Activated T-cell treated with anti-CD3 and anti-CD28 coated beads, Interleukin-2, amount 50 U/mL, for 24 hours (primary cell): ENCODE measurements at regions not wholly inside any gene's neighbourhood (a gene's known extent, or its start where the extent isn't known, plus 50 kb on each side); places are given as distances from the start of the nearest gene placed in this dataset.

Experiments used
- DNase-seq: peaks from one replicate; pipeline ENCODE4 v3.0.0-alpha.2; 2020
- H3K27ac Mint-ChIP-seq: 2 replicates; pipeline ENCODE4 v1.8.0; 2020; ENCODE audit warnings: mild to moderate bottlenecking, mixed read lengths
- H3K27me3 Mint-ChIP-seq: 2 replicates; pipeline ENCODE4 v1.8.0; 2020; ENCODE audit warnings: mixed read lengths
- H3K36me3 Mint-ChIP-seq: 2 replicates; pipeline ENCODE4 v1.8.0; 2020; ENCODE audit warnings: low read depth, mixed read lengths
- H3K4me1 Mint-ChIP-seq: 2 replicates; pipeline ENCODE4 v1.8.0; 2020; ENCODE audit warnings: low read depth, mixed read lengths
- H3K4me3 Mint-ChIP-seq: 2 replicates; pipeline ENCODE4 v1.8.0; 2020; ENCODE audit warnings: mild to moderate bottlenecking, moderate library complexity, mixed read lengths
- H3K9me3 Mint-ChIP-seq: 2 replicates; pipeline ENCODE4 v1.8.0; 2020; ENCODE audit warnings: mixed read lengths

DNA sequence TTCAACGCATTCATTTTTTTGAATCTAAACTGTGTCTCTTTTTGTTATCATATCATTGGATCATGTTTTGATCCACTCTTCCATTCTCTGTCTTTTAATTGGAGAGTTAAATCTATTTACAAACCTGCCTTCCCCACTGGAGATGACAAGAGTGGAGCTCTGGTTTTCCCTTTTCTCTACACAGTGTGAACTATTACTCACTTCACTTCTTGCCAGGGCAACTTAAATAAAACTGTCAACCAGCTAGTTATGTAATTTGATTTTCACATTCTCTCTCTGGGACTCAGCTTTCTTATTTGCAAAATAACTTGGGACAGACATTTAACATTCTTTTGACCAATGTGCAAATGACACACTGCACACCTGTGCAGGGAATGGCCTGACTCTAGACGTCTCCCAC, 230.8 kb upstream of the CST7 start:
- H3K36me3 Mint-ChIP-seq: no peaks in the 10 kb centered on the region
- DNase-seq: no peak
- H3K4me1 Mint-ChIP-seq: no peaks in the 10 kb centered on the region
- H3K4me3 Mint-ChIP-seq: no peak overlapping the region
- H3K9me3 Mint-ChIP-seq: peaks cover 9% of the 10 kb centered on the region
- peaks cover 14% of the 10 kb centered on the region for H3K27me3 Mint-ChIP-seq
- no peak overlapping the region for H3K27ac Mint-ChIP-seq

DNA sequence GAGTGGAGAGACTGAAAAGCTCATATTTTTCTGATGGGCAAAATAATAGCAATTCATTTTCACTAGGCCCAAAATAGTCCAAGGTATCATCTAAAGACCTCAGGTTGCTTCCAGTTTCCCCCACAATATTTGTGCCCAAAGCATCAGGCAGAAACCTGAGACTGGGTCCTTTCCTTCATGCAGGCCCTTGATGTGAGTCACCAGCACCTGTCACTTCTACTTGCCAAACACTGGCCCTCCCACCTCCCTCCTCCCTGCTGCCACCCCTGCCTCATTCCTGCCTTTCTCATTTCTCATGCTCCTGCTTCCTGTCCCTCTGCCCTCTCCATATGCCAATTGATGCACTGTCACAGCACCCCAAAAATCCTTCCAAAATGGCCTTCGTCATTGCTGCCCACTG, 230.4 kb upstream of the CST7 start:
- Mint-ChIP-seq H3K36me3 (no peaks in the 10 kb centered on the region), H3K9me3 (peaks cover 6% of the 10 kb centered on the region), H3K27me3 (peaks cover 13% of the 10 kb centered on the region), H3K4me1 (no peaks in the 10 kb centered on the region), H3K4me3 (no peak overlapping the region), H3K27ac (no peak overlapping the region)
- no peak for DNase-seq

DNA sequence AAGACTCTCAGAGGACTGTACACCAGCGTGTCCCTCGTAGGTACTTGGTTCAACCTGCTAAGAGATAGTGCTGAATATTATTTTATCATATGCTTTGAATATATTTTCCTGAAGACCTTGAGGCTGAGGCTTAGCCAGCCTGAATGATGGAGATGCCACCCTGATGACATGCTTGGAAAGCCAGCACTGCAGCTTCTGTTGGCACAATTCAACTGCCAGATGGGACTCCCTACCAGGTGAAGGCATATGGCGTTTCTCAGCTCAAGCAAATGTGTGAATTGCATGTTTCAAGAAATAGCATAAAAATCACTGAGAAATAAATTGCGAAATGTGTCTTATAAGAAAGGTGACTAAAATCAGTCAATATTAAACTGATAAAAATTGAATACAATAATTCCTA, 228.1 kb upstream of the CST7 start:
- no peak overlapping the region for H3K4me3 Mint-ChIP-seq
- H3K27ac Mint-ChIP-seq: no peak overlapping the region
- H3K9me3 Mint-ChIP-seq: no peaks in the 10 kb centered on the region
- no peaks in the 10 kb centered on the region for H3K36me3 Mint-ChIP-seq
- H3K27me3 Mint-ChIP-seq: peaks cover 16% of the 10 kb centered on the region
- DNase-seq: no peak
- H3K4me1 Mint-ChIP-seq: no peaks in the 10 kb centered on the region

DNA sequence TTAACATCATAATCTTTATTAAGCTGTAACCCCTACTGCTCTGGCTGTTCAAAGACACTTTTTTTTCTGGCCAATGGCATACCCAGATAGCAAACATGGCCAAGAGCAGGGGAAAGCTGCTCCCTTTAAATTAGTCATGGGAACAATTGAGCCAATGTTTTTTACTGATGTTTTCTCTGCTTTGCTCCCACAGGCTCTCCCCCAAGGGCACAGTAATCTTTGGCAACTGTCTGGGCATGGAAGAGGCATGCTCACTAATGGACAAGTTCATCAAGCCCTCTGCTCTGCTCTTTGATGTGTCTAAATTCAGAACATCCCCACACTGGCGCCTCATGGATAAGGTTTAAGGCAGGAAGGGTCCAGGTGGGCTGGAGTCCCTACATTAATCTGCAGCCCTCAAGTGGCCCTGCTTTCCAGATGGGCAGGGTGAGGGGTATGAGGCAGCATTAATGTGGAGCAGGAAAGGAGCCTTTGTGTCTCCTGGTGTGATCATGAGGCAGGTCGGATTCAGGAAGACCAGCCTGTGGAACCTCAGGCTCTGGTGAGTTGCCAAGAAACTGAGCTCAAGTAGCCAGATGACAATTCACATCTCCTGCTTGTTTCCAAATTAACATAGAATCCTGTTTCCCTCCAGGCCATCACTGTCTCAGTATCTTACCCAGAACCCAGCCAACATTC, 227.0 kb upstream of the CST7 start:
- no peak for DNase-seq
- H3K36me3 Mint-ChIP-seq: no peaks in the 10 kb centered on the region
- H3K9me3 Mint-ChIP-seq: no peaks in the 10 kb centered on the region
- no peak overlapping the region for H3K27ac Mint-ChIP-seq
- H3K4me1 Mint-ChIP-seq: no peaks in the 10 kb centered on the region
- no peak overlapping the region for H3K4me3 Mint-ChIP-seq
- H3K27me3 Mint-ChIP-seq: peaks cover 16% of the 10 kb centered on the region

DNA sequence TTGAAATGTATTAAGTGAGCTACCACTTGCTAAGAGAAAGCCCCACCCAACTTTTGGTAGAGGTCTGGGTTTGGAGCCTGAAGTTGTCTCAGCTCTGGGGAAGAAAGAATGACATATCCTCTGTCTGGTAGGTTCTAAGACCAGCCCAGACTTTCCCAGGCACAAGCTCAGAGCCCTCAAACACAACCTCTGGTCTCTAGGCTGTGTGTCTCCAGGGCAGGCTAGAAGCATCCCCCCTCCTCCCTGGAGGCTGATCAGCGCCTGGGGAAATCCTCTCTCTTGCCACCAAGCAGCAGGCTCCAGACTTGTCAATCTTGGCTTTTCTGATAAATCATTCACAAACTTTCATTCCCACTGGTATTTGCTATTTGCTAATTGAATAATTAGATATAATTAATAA, 226.5 kb upstream of the CST7 start:
- no peaks in the 10 kb centered on the region for H3K36me3 Mint-ChIP-seq
- DNase-seq: no peak
- peaks cover 16% of the 10 kb centered on the region for H3K27me3 Mint-ChIP-seq
- H3K9me3 Mint-ChIP-seq: no peaks in the 10 kb centered on the region
- H3K4me3 Mint-ChIP-seq: no peak overlapping the region
- no peak overlapping the region for H3K27ac Mint-ChIP-seq
- H3K4me1 Mint-ChIP-seq: no peaks in the 10 kb centered on the region

DNA sequence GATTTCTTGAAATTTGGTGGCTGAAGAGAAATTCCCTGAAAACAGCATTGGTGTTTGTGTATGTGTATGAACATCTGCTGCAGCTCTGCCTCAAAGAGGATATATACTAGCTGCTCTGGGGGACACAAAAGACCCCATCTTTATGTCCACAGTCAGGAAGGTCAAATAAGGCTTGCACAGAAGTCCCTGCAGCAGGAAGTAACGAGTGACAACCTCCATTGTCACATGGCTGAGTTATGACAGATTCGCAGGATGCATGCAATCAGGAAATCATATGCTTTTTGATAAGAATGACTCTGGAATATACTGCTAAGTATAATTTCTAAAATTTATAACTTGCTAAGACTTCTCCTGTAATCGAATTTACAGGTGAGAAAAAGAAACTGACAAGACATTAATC, 225.9 kb upstream of the CST7 start:
- no peak overlapping the region for H3K27ac Mint-ChIP-seq
- H3K4me3 Mint-ChIP-seq: no peak overlapping the region
- no peaks in the 10 kb centered on the region for H3K36me3 Mint-ChIP-seq
- peaks cover 16% of the 10 kb centered on the region for H3K27me3 Mint-ChIP-seq
- H3K9me3 Mint-ChIP-seq: no peaks in the 10 kb centered on the region
- H3K4me1 Mint-ChIP-seq: no peaks in the 10 kb centered on the region
- no peak for DNase-seq

DNA sequence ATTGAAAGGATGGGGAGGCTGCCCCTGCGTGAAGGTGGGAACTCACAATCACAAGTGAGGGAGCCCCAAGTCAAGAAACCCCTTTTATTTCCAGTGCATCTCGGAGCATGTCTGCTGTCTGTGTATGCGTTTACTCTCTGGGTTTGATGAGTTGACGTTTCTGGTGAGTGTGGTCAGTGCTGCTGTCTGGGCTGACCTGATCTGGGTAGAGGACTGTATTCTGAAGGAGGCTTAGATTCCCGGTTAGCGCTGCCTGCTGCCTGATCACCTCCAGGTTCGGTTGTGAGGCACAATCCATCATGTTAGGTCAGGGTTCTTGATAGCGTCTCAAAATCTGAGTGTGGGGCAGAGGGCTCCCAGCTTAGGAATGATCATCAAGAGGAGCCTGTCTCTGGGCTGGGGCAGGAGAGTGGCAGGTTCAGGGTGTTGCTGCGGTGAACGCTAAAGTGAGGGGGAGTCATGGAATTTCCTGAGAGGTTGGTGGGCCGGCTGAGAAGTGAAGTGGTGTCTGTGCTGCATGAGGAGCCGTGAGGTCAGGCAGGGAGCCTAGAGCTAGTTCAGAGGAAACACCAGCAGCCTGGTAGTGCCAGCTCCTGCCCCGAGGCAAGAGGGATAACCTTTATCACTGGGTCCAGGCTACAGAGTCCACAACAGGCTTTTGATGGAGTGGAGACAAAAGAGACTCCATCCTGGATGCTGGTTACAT, 225.3 kb upstream of the CST7 start:
- H3K4me1 Mint-ChIP-seq: no peaks in the 10 kb centered on the region
- H3K9me3 Mint-ChIP-seq: no peaks in the 10 kb centered on the region
- no peak overlapping the region for H3K27ac Mint-ChIP-seq
- no peak overlapping the region for H3K4me3 Mint-ChIP-seq
- no peaks in the 10 kb centered on the region for H3K36me3 Mint-ChIP-seq
- DNase-seq: no peak
- H3K27me3 Mint-ChIP-seq: peaks cover 16% of the 10 kb centered on the region

DNA sequence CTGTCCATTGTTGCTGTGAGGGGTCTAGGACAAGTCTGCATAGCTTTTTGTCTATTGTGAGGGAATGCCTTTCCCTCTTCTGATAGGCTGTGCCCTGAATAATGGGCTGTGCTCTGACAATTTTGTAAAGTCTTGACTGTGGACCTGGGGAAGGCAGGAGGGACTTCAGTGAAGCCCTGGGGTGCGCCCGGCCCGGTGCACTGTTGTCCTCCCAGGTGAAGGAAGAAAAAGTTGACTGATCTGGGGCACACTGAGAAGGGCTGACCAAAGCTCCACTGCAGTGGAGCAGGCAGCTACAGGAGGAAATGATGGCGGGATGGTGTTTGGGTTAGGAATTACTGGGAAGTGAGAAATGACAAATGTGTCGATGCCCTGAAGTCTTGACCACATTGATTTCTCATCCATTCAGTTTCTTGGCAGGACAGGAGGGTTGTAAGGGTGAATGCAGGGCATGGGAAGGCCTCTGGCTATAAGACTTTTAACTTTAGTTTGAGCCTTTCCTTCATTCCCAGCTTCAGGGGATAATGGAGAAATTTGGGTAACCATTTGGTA, 224.0 kb upstream of the CST7 start:
- H3K27ac Mint-ChIP-seq: no peak overlapping the region
- DNase-seq: no peak
- no peaks in the 10 kb centered on the region for H3K9me3 Mint-ChIP-seq
- no peaks in the 10 kb centered on the region for H3K36me3 Mint-ChIP-seq
- H3K4me3 Mint-ChIP-seq: no peak overlapping the region
- H3K27me3 Mint-ChIP-seq: peaks cover 16% of the 10 kb centered on the region
- H3K4me1 Mint-ChIP-seq: no peaks in the 10 kb centered on the region

DNA sequence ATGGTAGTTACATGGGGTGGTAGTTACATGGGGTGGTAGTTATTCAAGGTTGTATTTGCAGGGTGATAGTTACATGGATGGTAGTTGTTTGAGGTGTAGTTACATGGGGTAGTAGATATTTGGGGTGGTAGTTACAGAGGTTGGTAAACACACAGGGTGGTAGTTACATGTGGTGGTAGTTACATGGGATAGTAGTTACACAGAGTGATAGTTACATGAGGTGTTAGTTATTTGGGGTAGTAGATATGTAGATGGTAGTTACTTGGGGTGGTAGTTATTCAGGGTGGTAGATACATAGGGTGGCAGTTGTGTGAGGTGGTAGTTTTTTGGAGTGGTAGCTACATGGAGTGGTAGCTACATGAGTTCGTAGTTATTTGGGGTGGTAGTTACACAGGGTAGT, 221.3 kb upstream of the CST7 start:
- no peaks in the 10 kb centered on the region for H3K9me3 Mint-ChIP-seq
- H3K27ac Mint-ChIP-seq: no peak overlapping the region
- no peak overlapping the region for H3K4me3 Mint-ChIP-seq
- no peaks in the 10 kb centered on the region for H3K4me1 Mint-ChIP-seq
- no peak for DNase-seq
- H3K27me3 Mint-ChIP-seq: peaks cover 12% of the 10 kb centered on the region
- no peaks in the 10 kb centered on the region for H3K36me3 Mint-ChIP-seq

DNA sequence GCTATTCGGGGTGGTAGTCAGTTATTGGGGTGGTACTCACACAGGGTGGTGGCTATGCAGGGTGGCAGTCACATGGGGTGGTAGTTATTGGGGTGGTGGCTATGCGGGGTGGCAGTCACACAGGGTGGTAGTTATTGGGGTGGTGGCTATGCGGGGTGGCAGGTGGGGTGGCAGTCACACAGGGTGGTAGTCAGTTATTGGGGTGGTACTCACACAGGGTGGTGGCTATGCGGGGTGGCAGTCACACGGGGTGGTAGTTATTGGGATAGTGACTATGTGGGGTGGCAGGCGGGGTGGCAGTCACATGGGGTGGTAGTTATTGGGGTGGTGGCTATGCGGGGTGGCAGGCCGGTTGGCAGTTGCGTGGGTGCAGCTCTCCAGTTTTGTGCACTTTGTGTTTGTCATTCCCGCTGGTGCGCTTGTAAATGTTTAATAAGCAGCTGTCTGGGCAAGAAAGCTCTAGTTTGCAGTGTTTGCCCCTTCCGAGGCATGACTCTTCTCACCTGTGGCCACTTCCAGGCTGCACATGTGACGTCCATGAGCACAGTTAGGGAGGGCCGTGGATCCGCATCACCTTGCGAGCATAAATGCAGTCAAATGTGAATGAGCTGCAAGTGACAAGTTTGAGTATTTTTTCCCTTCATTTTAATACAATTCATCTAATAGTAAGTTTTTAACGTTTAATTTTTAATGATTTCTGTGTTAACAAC, 219.0 kb upstream of the CST7 start:
- peaks cover 2% of the 10 kb centered on the region for H3K27me3 Mint-ChIP-seq
- no peak overlapping the region for H3K27ac Mint-ChIP-seq
- no peaks in the 10 kb centered on the region for H3K9me3 Mint-ChIP-seq

DNA sequence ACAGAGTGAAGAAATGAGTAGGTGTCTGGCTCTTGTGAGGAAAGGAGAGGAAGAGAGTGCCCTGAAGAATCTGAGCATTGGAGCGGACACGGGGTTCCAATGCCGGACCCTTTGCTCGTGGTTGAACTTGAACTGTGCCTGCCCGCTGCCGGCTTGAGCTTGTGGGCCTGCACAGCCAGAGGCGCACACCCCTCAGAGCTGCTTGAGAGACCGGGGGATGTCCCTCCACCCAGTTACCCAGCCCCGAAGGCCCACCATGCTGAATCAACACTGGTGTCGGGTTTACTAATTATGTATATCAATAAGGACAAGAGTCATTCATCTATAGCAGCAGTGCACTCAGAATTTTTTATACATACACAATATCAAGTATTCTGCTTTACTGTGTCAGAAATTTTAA, 218.3 kb upstream of the CST7 start:
- Mint-ChIP-seq H3K4me3 (no peak overlapping the region), H3K9me3 (no peaks in the 10 kb centered on the region), H3K4me1 (no peaks in the 10 kb centered on the region), H3K36me3 (no peaks in the 10 kb centered on the region), H3K27me3 (no peaks in the 10 kb centered on the region), H3K27ac (no peak overlapping the region)
- DNase-seq: no peak

More for the DNA sequence above, 219.0 kb upstream of the CST7 start:
- DNase-seq: no peak
- Mint-ChIP-seq H3K36me3 (no peaks in the 10 kb centered on the region), H3K4me1 (no peaks in the 10 kb centered on the region), H3K4me3 (no peak overlapping the region)

DNA sequence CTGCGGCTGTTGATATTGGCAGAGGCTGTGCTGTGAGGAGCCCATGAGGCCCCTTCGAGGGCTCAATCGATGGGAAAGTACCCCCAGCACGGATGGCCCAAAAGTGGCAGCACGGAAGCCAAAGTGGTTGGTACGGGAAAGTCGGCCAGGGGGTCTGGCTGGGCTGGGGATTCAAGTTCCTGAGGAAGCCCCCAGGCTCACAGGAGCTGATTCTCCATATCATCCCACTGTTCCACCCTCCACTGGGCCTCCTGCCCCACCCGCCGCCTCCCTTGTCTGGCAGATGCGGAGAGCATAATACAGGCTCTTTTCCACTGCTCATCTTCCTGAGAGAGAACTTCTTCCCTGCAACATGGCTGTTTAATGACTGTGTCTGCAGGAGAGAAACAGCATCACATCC, 217.8 kb upstream of the CST7 start:
- H3K36me3 Mint-ChIP-seq: no peaks in the 10 kb centered on the region

DNA sequence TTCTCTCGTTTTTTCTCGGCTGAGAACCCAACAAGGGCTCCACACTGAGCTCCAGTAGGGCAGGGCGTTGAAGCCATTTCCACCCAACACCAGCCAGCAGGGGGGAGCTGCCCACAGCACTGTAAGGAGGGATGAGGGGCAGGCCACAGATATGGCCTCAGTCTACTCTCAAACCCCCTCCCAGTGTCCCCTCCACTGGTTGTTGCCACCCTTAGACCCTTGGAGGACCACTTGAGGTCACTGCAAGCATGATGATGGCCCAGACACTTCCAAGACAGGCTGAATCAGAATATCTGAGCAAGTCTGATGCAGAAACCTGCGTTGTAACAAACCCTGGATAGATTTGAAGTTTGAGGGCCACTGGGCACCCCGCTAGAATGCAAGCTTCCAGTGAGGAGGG, 217.0 kb upstream of the CST7 start:
- no peaks in the 10 kb centered on the region for H3K4me1 Mint-ChIP-seq
- H3K9me3 Mint-ChIP-seq: no peaks in the 10 kb centered on the region
- H3K36me3 Mint-ChIP-seq: no peaks in the 10 kb centered on the region
- H3K27ac Mint-ChIP-seq: no peak overlapping the region
- no peak for DNase-seq
- H3K27me3 Mint-ChIP-seq: no peaks in the 10 kb centered on the region
- H3K4me3 Mint-ChIP-seq: no peak overlapping the region

More for the DNA sequence above, 217.8 kb upstream of the CST7 start:
- Mint-ChIP-seq H3K4me1 (no peaks in the 10 kb centered on the region), H3K27me3 (no peaks in the 10 kb centered on the region), H3K4me3 (no peak overlapping the region), H3K27ac (no peak overlapping the region), H3K9me3 (no peaks in the 10 kb centered on the region)
- no peak for DNase-seq

DNA sequence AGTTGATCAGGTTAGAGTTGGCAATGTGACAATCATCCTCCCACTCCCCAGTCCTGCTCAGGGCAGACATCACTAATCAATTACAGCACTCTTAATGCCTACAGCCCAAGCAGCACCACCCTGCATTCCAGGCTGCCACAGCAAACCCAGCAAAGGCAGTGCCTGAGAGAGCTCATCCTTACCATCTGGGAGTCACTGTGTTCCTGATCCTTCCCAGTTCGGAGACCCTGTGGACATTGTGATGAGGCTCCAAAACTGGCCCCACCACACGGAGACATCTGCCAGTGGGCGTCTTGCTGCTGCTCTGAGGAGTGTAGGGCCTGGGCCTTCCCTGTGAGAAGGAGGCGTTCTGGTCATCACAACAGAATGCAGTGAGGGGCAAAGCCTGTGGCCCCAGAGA, 216.5 kb upstream of the CST7 start:
- Mint-ChIP-seq H3K27ac (no peak overlapping the region), H3K27me3 (no peaks in the 10 kb centered on the region), H3K9me3 (no peaks in the 10 kb centered on the region), H3K4me1 (no peaks in the 10 kb centered on the region), H3K36me3 (no peaks in the 10 kb centered on the region), H3K4me3 (no peak overlapping the region)
- no peak for DNase-seq

DNA sequence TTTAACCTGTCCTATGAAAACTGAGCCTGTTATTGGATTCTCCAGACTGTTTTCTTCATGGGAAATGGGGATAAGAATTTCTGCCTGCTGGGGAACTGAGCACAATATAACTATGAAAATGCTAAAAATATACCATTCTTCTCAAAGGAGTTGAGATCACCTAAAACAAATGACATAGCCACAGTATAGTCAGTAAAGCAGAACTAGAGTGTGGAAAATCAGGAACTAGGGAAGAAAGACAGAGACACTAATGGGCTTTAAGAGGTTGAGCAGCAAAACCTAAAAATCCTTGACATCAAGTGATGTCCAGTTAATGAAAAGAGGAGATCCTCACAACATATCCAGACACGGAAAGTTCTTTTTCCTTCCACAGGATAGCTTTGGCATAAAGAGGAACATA, 215.7 kb upstream of the CST7 start:
- no peak for DNase-seq
- Mint-ChIP-seq H3K4me1 (peaks cover under 1% of the 10 kb centered on the region), H3K27ac (no peak overlapping the region), H3K36me3 (no peaks in the 10 kb centered on the region), H3K9me3 (no peaks in the 10 kb centered on the region), H3K27me3 (no peaks in the 10 kb centered on the region), H3K4me3 (no peak overlapping the region)
